HCT116 (cell line): ENCODE measurements at regions not wholly inside any gene's neighbourhood (a gene's known extent, or its start where the extent isn't known, plus 50 kb on each side); places are given as distances from the start of the nearest gene placed in this dataset.

Source experiments
- ATAC-seq: fragments of 200-7000 bp; cut with Tn5 transposase; 2 replicates; pipeline ENCODE4 v1.9.1; 2020; ENCODE audit warnings: mild to moderate bottlenecking, moderate library complexity
- BruUV-seq: library from RNA; stranded (reverse); fragments of 400-500 nt; replicated peaks from 2 replicates; lab custom pipeline; 2021; lab: Mats Ljungman, UMichigan
- CTCF ChIA-PET: fragments of 300-600 bp; sonication (Branson Sonifier 250); formaldehyde crosslinking; loops from one replicate; lab custom pipeline; 2021; ENCODE audit warnings: antibody characterized with exemption; lab: Charles Lee
- POLR2A ChIA-PET: fragments of 300-600, 350-600 bp; sonication (Branson Sonifier 250); formaldehyde crosslinking; loops from one replicate; lab custom pipeline; 2021; ENCODE audit warnings: antibody characterized with exemption; lab: Charles Lee
- RAD21 ChIA-PET, 2 experiments: fragments of 300-600 bp; sonication (Branson Sonifier 250); formaldehyde crosslinking; loops; one replicate each; lab custom pipeline; 2023; ENCODE audit warnings: low total read pairs in 2 of 2; ENCODE audit not compliant: uncharacterized antibody in 2 of 2, unreplicated experiment in 2 of 2, low non-redundant PET in 1 of 2; lab: Charles Lee
- DNase-seq: peaks from one replicate; pipeline ENCODE4 v3.0.0-alpha.2; 2010; ENCODE audit warnings: low read depth, low spot score
- H2AFZ ChIP-seq: fragments of 200-600 bp; shearing (Covaris generic), sonication (generic); 2 replicates; pipeline ENCODE4 v1.6.1; 2017; ENCODE audit warnings: low read depth, mixed run types, mixed read lengths, antibody characterized with exemption, low read length; ENCODE audit not compliant: poor library complexity, severe bottlenecking
- H3K27ac ChIP-seq: 2 replicates; pipeline ENCODE4 v1.5.1; 2012; ENCODE audit warnings: low read depth, low read length
- H3K27me3 ChIP-seq: fragments of 200-600 bp; sonication (generic); 2 replicates; pipeline ENCODE4 v1.6.1; 2016; ENCODE audit warnings: mixed run types, low read length, mixed read lengths; ENCODE audit not compliant: insufficient read depth
- H3K36me3 ChIP-seq, 2 experiments: fragments of 200-500 bp in 1 of 2; fragments of 200-600 bp in 1 of 2; sonication (Bioruptor generic) in 1 of 2; sonication (generic) in 1 of 2; 2 replicates each; pipeline versions ENCODE4 v1.5.1 to v1.6.1; 2014 to 2016; ENCODE audit warnings: low read length in 2 of 2, inconsistent platforms in 1 of 2, mixed read lengths in 1 of 2, mixed run types in 1 of 2; ENCODE audit not compliant: insufficient read depth in 2 of 2, control insufficient read depth in 1 of 2
- H3K4me1 ChIP-seq, 2 experiments: fragments of 200-600 bp in 1 of 2; sonication (generic) in 1 of 2; 2 replicates each; pipeline versions ENCODE4 v1.5.1 to v1.6.1; 2012 to 2017; ENCODE audit warnings: low read length in 2 of 2, inconsistent platforms in 1 of 2, mild to moderate bottlenecking in 1 of 2, mixed read lengths in 1 of 2, mixed run types in 1 of 2, moderate library complexity in 1 of 2; ENCODE audit not compliant: insufficient read depth in 2 of 2, control insufficient read depth in 1 of 2
- H3K4me2 ChIP-seq: fragments of 200-600 bp; sonication (generic); 2 replicates; pipeline ENCODE4 v1.6.1; 2017; ENCODE audit warnings: mixed run types, low read length, mixed read lengths
- H3K4me3 ChIP-seq, 2 experiments: fragments of 200-600 bp in 1 of 2; sonication (generic) in 1 of 2; replicated peaks in 1 of 2; 2 replicates each; pipeline ENCODE4 v1.5.1; 2011 to 2016; ENCODE audit warnings: low read length in 2 of 2, control low read depth in 1 of 2, low read depth in 1 of 2, mild to moderate bottlenecking in 1 of 2, mixed read lengths in 1 of 2, mixed run types in 1 of 2
- H3K79me2 ChIP-seq: fragments of 200-600 bp; sonication (generic); 2 replicates; pipeline ENCODE4 v1.6.1; 2017; ENCODE audit warnings: mild to moderate bottlenecking, mixed run types, low read length, moderate library complexity, mixed read lengths; ENCODE audit not compliant: insufficient read depth
- H3K9ac ChIP-seq: fragments of 200-600 bp; sonication (generic); 2 replicates; pipeline ENCODE4 v1.6.1; 2016; ENCODE audit warnings: low read length, mixed read lengths
- H3K9me2 ChIP-seq: fragments of 200-600 bp; sonication (generic), shearing (Covaris generic); 2 replicates; pipeline ENCODE4 v1.6.1; 2017; ENCODE audit warnings: mixed run types, mild to moderate bottlenecking, moderate library complexity; ENCODE audit not compliant: insufficient read depth
- H3K9me3 ChIP-seq, 2 experiments: fragments of 200-500 bp in 1 of 2; fragments of 200-600 bp in 1 of 2; sonication (Bioruptor generic) in 1 of 2; sonication (generic) in 1 of 2; 2 replicates each; pipeline ENCODE4 v1.6.1; 2014 to 2017; ENCODE audit warnings: low read length in 2 of 2, mixed read lengths in 2 of 2, inconsistent platforms in 1 of 2, low read depth in 1 of 2, mild to moderate bottlenecking in 1 of 2, mixed run types in 1 of 2, moderate library complexity in 1 of 2; ENCODE audit not compliant: control insufficient read depth in 1 of 2, insufficient read depth in 1 of 2
- H4K20me1 ChIP-seq: fragments of 200-600 bp; sonication (generic), shearing (Covaris generic); 2 replicates; pipeline ENCODE4 v1.6.1; 2017; ENCODE audit warnings: mixed run types, mild to moderate bottlenecking, moderate library complexity; ENCODE audit not compliant: insufficient read depth
- ATF3 ChIP-seq: IDR thresholded peaks from 2 replicates; pipeline ENCODE4 v1.6.1; 2012
- CBX3 ChIP-seq: IDR thresholded peaks from 2 replicates; pipeline ENCODE4 v1.6.1; 2012; ENCODE audit warnings: low read depth
- CEBPB ChIP-seq: IDR thresholded peaks from 2 replicates; pipeline ENCODE4 v1.6.1; 2012; ENCODE audit warnings: low read depth
- CTCF ChIP-seq, 3 experiments: fragments of 200-600 bp in 1 of 3; sonication (generic) in 1 of 3; IDR thresholded peaks in 2 of 3; conservative IDR thresholded peaks in 1 of 3; 2 replicates each; pipeline ENCODE4 v1.5.1; 2012 to 2017; ENCODE audit warnings: low read depth in 2 of 3, low read length in 2 of 3, antibody characterized with exemption in 1 of 3, borderline replicate concordance in 1 of 3, control low read depth in 1 of 3, mild to moderate bottlenecking in 1 of 3, mixed read lengths in 1 of 3, mixed run types in 1 of 3, moderate library complexity in 1 of 3; ENCODE audit not compliant: insufficient read depth in 1 of 3
- EGR1 ChIP-seq: IDR thresholded peaks from 2 replicates; pipeline ENCODE4 v1.6.1; 2012; ENCODE audit warnings: low read depth
- ELF1 ChIP-seq: IDR thresholded peaks from 2 replicates; pipeline ENCODE4 v1.6.1; 2012; ENCODE audit warnings: low read depth, borderline replicate concordance
- EZH2 ChIP-seq: fragments of 200-600 bp; sonication (generic); IDR thresholded peaks from 2 replicates; pipeline ENCODE4 v1.6.1; 2017; ENCODE audit warnings: antibody characterized with exemption, mixed run types
- FOSL1 ChIP-seq: IDR thresholded peaks from 2 replicates; pipeline ENCODE4 v1.6.1; 2012; ENCODE audit warnings: low read depth
- JUND ChIP-seq: IDR thresholded peaks from 2 replicates; pipeline ENCODE4 v1.6.1; 2012
- MAX ChIP-seq: IDR thresholded peaks from 2 replicates; pipeline ENCODE4 v1.6.1; 2012
- POLR2A ChIP-seq: IDR thresholded peaks from 2 replicates; pipeline ENCODE4 v1.7.0; 2011; ENCODE audit warnings: borderline replicate concordance; ENCODE audit not compliant: insufficient read depth, insufficient read length; ENCODE audit errors: extremely low read depth
- POLR2AphosphoS5 ChIP-seq: IDR thresholded peaks from 2 replicates; pipeline ENCODE4 v1.6.1; 2011; ENCODE audit warnings: mild to moderate bottlenecking, low read depth, low read length, moderate library complexity
- RAD21 ChIP-seq: IDR thresholded peaks from 2 replicates; pipeline ENCODE4 v1.6.1; 2012; ENCODE audit warnings: low read depth, mild to moderate bottlenecking
- SIN3A ChIP-seq: IDR thresholded peaks from 2 replicates; pipeline ENCODE4 v1.6.1; 2012; ENCODE audit warnings: low read depth
- SP1 ChIP-seq: IDR thresholded peaks from 2 replicates; pipeline ENCODE4 v1.6.1; 2012; ENCODE audit warnings: low read depth
- TCF7L2 ChIP-seq: IDR thresholded peaks from 2 replicates; pipeline ENCODE4 v1.7.0; 2011; ENCODE audit warnings: borderline replicate concordance, inconsistent platforms; ENCODE audit not compliant: insufficient read depth, insufficient read length; ENCODE audit errors: extremely low read depth
- YY1 ChIP-seq: IDR thresholded peaks from 2 replicates; pipeline ENCODE4 v1.6.1; 2011; ENCODE audit warnings: low read length, low read depth, moderate library complexity, mild to moderate bottlenecking; ENCODE audit not compliant: insufficient replicate concordance; ENCODE audit errors: extremely low read depth
- ZFX ChIP-seq: fragments of 450-650 bp; IDR thresholded peaks from 2 replicates; pipeline ENCODE4 v1.6.1; 2017
- intact Hi-C: fragments of 100-400 bp; cut with micrococcal nuclease; formaldehyde crosslinking; loops from 2 replicates; pipeline ENCODE4 v1.10.0; 2022

GRCh38 chr3:116553355-116553754 lies 108.1 kb upstream of the LSAMP start:
- H2AFZ ChIP-seq: no peak overlapping the region
- no peaks in the 10 kb centered on the region for H3K9me3 ChIP-seq
- no peaks in the 10 kb centered on the region for H3K36me3 ChIP-seq
- H3K4me2 ChIP-seq: no peak overlapping the region
- H4K20me1 ChIP-seq: no peaks in the 10 kb centered on the region
- H3K9me2 ChIP-seq: no peaks in the 10 kb centered on the region
- TF ChIP-seq RAD21: no peak
- no peak for TF ChIP-seq JUND
- no peak for TF ChIP-seq ZFX
- no peak for TF ChIP-seq CTCF (IDR thresholded peaks at IDR 0.05 in 2 of 3, conservative IDR thresholded peaks at IDR 0.05 in 1 of 3; ENCODE audit: borderline replicate concordance in 1 of 3, insufficient read depth in 1 of 3, low read depth in 2 of 3, low read length in 2 of 3)
- TF ChIP-seq YY1: no peak
- no peak for TF ChIP-seq POLR2A
- TF ChIP-seq EGR1: no peak
- TF ChIP-seq CEBPB: no peak
- no peak for TF ChIP-seq SP1
- no TSS peak for BruUV-seq
- no peaks in the 10 kb centered on the region for H3K4me1 ChIP-seq
- DNase-seq (no peak), ATAC-seq (no peak)
- no peak overlapping the region for H3K27ac ChIP-seq
- ChIA-PET RAD21 (no interaction called here), CTCF (no interaction called here), POLR2A (no interaction called here)
- no peaks in the 10 kb centered on the region for H3K79me2 ChIP-seq
- no peaks in the 10 kb centered on the region for H3K27me3 ChIP-seq
- H3K9ac ChIP-seq: no peak overlapping the region
- intact Hi-C loops: no loop called here
- H3K4me3 ChIP-seq: no peak overlapping the region

GRCh38 chr3:116561529-116561928 lies 116.2 kb upstream of the LSAMP start:
- no peak overlapping the region for H3K4me3 ChIP-seq
- H3K36me3 ChIP-seq: no peaks in the 10 kb centered on the region
- H3K79me2 ChIP-seq: no peaks in the 10 kb centered on the region
- no peak overlapping the region for H2AFZ ChIP-seq
- H3K9me3 ChIP-seq: no peaks in the 10 kb centered on the region
- no peak overlapping the region for H3K9ac ChIP-seq
- no peak overlapping the region for H3K4me2 ChIP-seq
- no peak overlapping the region for H3K27ac ChIP-seq
- intact Hi-C loops: no loop called here
- no peaks in the 10 kb centered on the region for H3K27me3 ChIP-seq
- ChIA-PET POLR2A (no interaction called here), CTCF (no interaction called here), RAD21 (no interaction called here)
- H4K20me1 ChIP-seq: no peaks in the 10 kb centered on the region
- no TSS peak for BruUV-seq
- no peaks in the 10 kb centered on the region for H3K4me1 ChIP-seq
- ATAC-seq (no peak), DNase-seq (no peak)
- no peaks in the 10 kb centered on the region for H3K9me2 ChIP-seq
- TF ChIP-seq CBX3 (no peak), ELF1 (no peak), EZH2 (no peak), MAX (no peak), TCF7L2 (no peak), FOSL1 (no peak), CTCF (IDR thresholded peaks at IDR 0.05 in 2 of 3, conservative IDR thresholded peaks at IDR 0.05 in 1 of 3; ENCODE audit: borderline replicate concordance in 1 of 3, insufficient read depth in 1 of 3, low read depth in 2 of 3, low read length in 2 of 3) (no peak), POLR2AphosphoS5 (no peak), ZFX (no peak), ATF3 (no peak), SIN3A (no peak), EGR1 (no peak), RAD21 (no peak)
